ENCODE measurements at regions not wholly inside any gene's neighbourhood (a gene's known extent, or its start where the extent isn't known, plus 50 kb on each side); places are given as distances from the start of the nearest gene placed in this dataset.
"Not testable (repeated sequence)": the region's sequence is repeated elsewhere in the genome, so short reads cannot be mapped to it uniquely, and the experiment has no call there.

- DNase-seq = no peak
Measured at GRCh38 chr16:9141813-9142212, 50.4 kb downstream of the HAPSTR1 start.

GRCh38 chr16:9144106-9144505 is 52.7 kb downstream of the HAPSTR1 start:
- no peak for DNase-seq

DNA sequence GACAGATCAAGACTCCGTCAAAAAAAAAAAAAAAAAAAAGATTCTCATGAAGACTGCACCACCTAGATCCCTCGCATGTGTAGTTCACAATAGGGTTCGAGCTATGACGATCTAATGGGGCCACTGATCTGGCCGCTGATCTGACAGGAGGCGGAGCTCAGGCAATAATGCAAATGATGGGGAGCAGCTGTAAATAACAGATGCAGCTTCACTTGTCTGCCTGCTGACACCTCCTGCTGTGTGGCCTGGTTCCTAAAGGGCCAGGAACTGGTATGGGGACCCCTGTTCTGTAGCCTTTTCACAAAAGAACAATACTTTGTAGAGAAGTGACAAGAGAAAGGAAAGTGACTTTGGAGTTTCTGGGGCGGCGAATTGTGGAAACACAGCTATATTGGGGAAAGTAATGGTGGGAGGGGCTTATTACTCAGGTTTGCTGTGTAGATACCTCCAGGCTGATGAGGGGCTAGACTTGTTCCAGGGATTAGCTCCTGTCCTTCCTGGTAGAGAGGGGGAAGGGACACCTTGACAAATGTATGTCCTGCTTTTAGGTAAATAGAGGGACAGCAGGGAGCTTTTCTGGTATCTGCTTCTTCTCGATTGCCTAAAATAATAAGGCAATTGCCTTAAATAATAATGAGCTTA is 57.1 kb downstream of the HAPSTR1 start:
- no peak for DNase-seq

GRCh38 chr16:9151074-9151473 is 59.6 kb downstream of the HAPSTR1 start:
- no peak for DNase-seq

DNA sequence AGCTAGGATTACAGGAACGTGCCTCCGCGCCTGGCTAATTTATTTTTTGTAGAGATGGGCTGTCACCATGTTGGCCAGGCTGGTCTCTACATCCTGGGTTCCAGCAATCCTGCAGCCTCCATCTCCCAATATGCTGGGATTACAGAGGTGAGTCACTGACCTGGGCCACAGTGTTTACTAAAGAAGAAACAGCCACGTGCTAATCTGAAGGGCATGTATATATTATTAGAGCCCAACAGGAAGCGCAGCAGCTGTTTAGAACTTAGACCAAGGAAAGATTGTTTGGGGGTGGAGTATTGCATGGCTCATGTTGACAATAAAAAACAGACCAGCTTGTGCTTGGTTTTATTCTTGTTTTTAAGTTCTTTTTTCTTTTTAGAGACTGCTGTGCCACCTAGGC is 60.2 kb downstream of the HAPSTR1 start:
- no peak for DNase-seq

DNA sequence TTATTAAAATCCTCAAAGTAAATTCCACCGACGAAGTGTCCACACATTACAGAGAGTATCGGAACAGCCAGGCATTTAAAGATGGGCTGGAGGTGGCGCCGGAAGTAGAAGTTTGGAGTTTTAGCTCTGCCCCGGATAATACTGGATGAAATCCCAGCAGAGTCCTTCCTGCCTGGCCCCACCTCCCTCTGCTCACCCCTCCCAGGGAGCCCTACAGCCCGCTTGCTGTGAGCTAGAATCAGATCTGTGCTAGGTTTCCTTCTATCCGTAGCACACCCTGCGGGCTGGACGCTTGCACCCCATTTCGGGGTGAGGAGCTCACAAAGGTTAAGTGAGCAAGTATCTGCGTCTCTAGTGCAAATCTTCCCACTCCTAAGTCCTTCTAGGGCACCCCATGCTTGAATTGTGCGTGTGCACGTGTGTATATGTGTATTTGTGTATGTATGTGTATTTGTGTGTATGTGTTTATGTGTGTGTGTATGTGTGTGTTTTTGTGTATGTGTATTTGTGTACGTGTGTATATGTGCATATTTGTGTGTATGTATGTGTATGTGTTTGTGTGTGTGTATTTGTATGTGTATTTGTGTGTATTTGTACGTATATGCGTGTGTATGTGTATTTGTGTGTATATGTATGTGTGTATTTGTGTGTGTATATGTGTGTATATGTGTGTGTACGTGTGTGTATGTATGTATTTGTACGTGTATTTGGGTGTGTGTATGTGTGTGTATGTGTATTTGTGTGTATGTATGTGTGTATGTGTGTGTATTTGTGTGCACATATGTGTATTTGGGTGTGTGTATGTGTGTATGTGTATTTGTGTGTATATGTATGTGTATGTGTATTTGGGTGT is 61.4 kb downstream of the HAPSTR1 start:
- no peak for DNase-seq

DNA sequence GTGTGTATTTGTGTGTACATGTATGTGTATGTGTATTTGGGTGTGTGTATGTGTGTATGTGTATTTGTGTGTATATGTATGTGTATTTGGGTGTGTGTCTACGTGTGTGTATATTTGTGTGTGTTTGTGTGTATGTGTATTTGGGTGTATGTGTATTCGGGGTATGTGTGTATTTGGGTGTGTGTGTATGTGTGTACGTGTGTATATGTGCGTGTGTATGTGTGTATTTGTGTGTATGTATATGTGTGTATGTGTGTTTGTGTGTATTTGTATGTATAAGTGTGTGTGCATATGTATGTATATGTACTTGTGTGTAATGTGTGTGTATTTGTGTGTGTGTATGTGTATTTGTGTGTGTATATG is 62.0 kb downstream of the HAPSTR1 start:
- DNase-seq = no peak

DNA sequence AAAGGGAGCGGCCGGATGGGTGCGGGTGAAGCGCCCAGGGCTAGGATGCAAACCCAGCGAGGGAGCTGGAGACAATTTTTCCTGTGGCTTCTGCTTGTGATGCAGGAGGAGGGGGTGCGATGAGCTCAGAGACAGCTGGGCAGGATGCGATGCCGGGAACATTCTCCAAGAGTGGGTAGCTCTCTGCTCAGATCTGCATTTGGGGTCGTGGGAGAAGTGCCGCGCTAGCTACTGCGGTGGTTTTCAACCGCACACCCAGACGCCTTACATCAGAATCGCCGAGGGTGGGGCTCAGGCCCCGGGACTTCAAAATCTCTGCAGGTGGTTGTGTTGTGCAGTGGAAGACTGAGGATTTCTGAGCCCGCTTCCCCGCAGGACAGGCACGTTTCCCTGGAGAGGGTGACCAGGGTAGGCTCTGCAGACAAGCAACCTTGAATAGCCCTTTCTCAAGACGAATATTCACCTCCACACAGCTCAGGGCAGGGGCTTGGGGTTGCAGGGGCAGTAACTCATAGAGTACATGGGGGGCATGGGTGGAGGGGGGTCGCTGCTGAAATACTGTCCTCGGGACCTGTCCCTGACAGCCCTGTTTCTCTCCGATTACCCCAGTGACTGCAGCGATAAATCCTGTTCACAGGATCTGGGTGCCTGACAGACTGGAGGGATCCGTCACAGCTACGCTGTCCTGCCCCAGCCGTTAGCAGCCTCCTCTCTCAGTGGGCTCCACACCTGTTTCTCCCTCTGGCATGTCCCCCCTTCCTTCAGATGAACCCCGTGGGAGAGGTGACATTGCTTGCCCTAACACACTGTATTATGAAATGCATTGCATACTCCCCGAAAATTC is 63.3 kb downstream of the HAPSTR1 start:
- DNase-seq = no peak

- DNase-seq = no peak
Measured at GRCh38 chr16:9155871-9156270, 64.4 kb downstream of the HAPSTR1 start.

GRCh38 chr16:9159839-9160550 is 68.6 kb downstream of the HAPSTR1 start:
- DNase-seq = peak; percentile 63

- no peak for DNase-seq
Measured at GRCh38 chr16:9160551-9160911, 69.1 kb downstream of the HAPSTR1 start.

GRCh38 chr16:9165681-9166080 is 74.2 kb downstream of the HAPSTR1 start:
- DNase-seq = no peak

- DNase-seq = not testable (repeated sequence)
Measured at GRCh38 chr16:9166326-9166993, 75.0 kb downstream of the HAPSTR1 start.

- DNase-seq = no peak
Measured at GRCh38 chr16:9169094-9169493, 77.7 kb downstream of the HAPSTR1 start.

- DNase-seq = no peak
Measured at GRCh38 chr16:9170470-9170869, 79.0 kb downstream of the HAPSTR1 start.

- no peak for DNase-seq
Measured at GRCh38 chr16:9176547-9177418, 85.3 kb downstream of the HAPSTR1 start.

DNA sequence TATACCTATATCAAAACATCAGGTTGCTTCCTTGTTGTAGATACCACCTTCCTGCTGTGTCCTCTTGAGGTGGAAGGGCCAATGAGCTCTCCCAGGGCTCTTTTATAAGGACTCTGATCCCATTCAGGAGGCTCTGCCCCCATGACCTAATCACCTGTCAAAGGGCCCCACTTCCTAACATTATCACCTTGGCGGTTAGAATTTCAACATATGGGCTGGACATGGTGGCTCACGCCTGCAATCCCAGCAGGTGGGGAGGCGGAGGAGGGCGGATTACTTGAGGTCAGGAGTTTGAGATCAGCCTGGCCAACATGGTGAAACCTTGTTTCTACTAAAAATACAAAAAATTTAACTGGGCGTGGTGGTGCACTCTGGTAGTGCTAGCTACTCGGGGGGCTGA is 86.4 kb downstream of the HAPSTR1 start:
- DNase-seq = no peak

- no peak for DNase-seq
Measured at GRCh38 chr16:9183682-9184353, 92.4 kb downstream of the HAPSTR1 start.

DNA sequence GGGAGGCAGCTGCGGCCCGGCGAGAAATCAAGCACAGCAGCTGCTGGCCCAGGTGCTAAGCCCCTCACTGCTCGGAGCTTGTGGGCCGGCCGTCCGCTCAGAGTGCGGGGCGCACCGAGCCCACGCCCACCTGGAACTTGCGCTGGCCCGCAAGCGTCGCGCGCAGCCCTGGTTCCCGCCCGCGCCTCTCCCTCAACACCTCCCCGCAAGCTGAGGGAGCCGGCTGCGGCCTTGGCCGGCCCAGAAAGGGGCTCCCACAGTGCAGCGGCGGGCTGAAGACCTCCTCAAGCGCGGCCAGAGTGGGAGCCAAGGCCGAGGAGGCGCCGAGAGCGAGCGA is 92.9 kb downstream of the HAPSTR1 start:
- no peak for DNase-seq

DNA sequence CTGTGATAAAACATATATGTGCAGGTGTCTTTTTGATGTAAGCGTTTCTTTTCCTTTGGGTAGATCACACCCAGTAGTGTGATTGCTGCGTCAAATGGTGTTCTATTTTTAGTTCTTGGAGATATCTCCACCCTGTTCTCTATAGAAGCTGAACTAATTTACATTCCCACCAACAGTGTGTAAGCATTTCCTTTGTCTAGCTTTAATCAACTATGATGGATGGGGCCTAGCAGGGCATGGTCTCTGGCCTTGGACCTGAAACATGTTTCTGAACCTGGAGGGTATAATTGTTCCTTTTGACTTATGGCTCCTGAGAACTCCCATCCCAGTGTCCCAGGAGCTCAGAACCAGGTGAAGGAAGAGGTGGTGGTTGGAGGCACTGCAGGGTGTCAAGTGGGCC is 93.9 kb downstream of the HAPSTR1 start:
- no peak for DNase-seq

Data from renal pelvis (tissue), 1 donor.